Left lung (tissue), 4 donors: ENCODE measurements at regions not wholly inside any gene's neighbourhood (a gene's known extent, or its start where the extent isn't known, plus 50 kb on each side); places are given as distances from the start of the nearest gene placed in this dataset.

ENCODE experiments used
- ATAC-seq: fragments of 200-7000 bp; cut with Tn5 transposase; one replicate; pipeline ENCODE4 v1.9.1; 2020; ENCODE audit warnings: moderate library complexity
- DNase-seq, 4 donors: peaks; one replicate each; pipeline ENCODE4 v3.0.0-alpha.2; 2013 to 2020
- H3K27ac ChIP-seq, 2 donors: fragments of 200-600 bp; sonication (generic) in 1 of 2; one replicate each; pipeline versions ENCODE4 v1.5.0 to v1.8.0; 2020 to 2021
- H3K27me3 ChIP-seq, 2 donors: fragments of 200-600 bp; sonication (generic) in 1 of 2; one replicate each; pipeline versions ENCODE4 v1.5.0 to v1.8.0; 2020 to 2021
- H3K36me3 ChIP-seq, 2 donors: fragments of 200-600 bp; sonication (generic) in 1 of 2; one replicate each; pipeline versions ENCODE4 v1.5.0 to v1.8.0; 2020 to 2021
- H3K4me1 ChIP-seq, 2 donors: fragments of 200-600 bp; one replicate each; pipeline ENCODE4 v1.8.0; 2021
- H3K4me3 ChIP-seq, 2 donors: fragments of 200-600 bp; sonication (generic) in 1 of 2; one replicate each; pipeline versions ENCODE4 v1.5.0 to v1.8.0; 2020 to 2021; ENCODE audit warnings: mild to moderate bottlenecking in 1 of 2
- H3K9me3 ChIP-seq, 2 donors: fragments of 200-600 bp; sonication (generic) in 1 of 2; one replicate each; pipeline versions ENCODE4 v1.5.0 to v1.8.0; 2020 to 2021
- CTCF ChIP-seq, 2 donors: fragments of 200-600 bp; sonication (generic) in 1 of 2; IDR thresholded peaks; one replicate each; pipeline versions ENCODE4 v1.5.0 to v1.8.0; 2021; ENCODE audit warnings: antibody characterized with exemption in 2 of 2
- intact Hi-C, 2 donors: fragments of 100-400 bp; cut with DNase I; formaldehyde crosslinking; loops; one replicate each; pipeline versions ENCODE4 v1.11.2 to v1.14.2; 2022
- donor health status: DM: no; HTN: yes; CAD: no.
- donor health status: DM: no; HTN: no; CAD: no.

GRCh38 chr3:159881828-159882309, 106.8 kb upstream of the IL12A start:
- Histone ChIP-seq H3K4me3 (no peak overlapping the region), H3K27ac (peak overlapping the region in 1 of 2 donors; percentile 3), H3K36me3 (no peaks in the 10 kb centered on the region), H3K27me3 (no peaks in the 10 kb centered on the region), H3K9me3 (no peaks in the 10 kb centered on the region), H3K4me1 (peaks cover 0 to 20% of the 10 kb centered on the region in 2 donors)
- no peak for TF ChIP-seq CTCF (IDR thresholded peaks at IDR 0.05)
- ATAC-seq (no peak), DNase-seq (no peak)
- intact Hi-C loops, result loop anchor here in 1 of 2 donors (5.0 kb wide), 1 partner anchor 125 kb away; no protein-coding TSS in a partner anchor

- H3K36me3 ChIP-seq, result no peaks in the 10 kb centered on the region
- no peak overlapping the region for H3K4me3 ChIP-seq
- intact Hi-C loops, result loop anchor here in 1 of 2 donors (5.0 kb wide), 1 partner anchor 125 kb away; no protein-coding TSS in a partner anchor
- DNase-seq, result no peak
- no peaks in the 10 kb centered on the region for H3K27me3 ChIP-seq
- no peaks in the 10 kb centered on the region for H3K9me3 ChIP-seq
- TF ChIP-seq CTCF (IDR thresholded peaks at IDR 0.05), result no peak
- no peak for ATAC-seq
- H3K4me1 ChIP-seq, result peaks cover 0 to 20% of the 10 kb centered on the region in 2 donors
- H3K27ac ChIP-seq, result peak overlapping the region; percentile 2 to 3
Measured at GRCh38 chr3:159882367-159882766, 106.3 kb upstream of the IL12A start.

- peak overlapping the region; percentile 2 to 3 for H3K27ac ChIP-seq
- ATAC-seq, result peak; percentile 78
- intact Hi-C loops, result loop anchor here in 1 of 2 donors (5.0 kb wide), 1 partner anchor 124 kb away; no protein-coding TSS in a partner anchor
Measured at GRCh38 chr3:159882790-159883779, 105.5 kb upstream of the IL12A start.

GRCh38 chr3:159884661-159885402, 103.8 kb upstream of the IL12A start:
- DNase-seq, result peak in 1 of 4 donors; percentile 41
- TF ChIP-seq CTCF (IDR thresholded peaks at IDR 0.05), result peak; percentile 43 to 45
- H3K27me3 ChIP-seq, result no peaks in the 10 kb centered on the region
- H3K4me3 ChIP-seq, result no peak overlapping the region
- ATAC-seq, result peak; percentile 53
- intact Hi-C loops, result loop anchor here in 1 of 2 donors (5.0 kb wide), 1 partner anchor 122 kb away; no protein-coding TSS in a partner anchor
- H3K27ac ChIP-seq, result no peak overlapping the region
- H3K9me3 ChIP-seq, result no peaks in the 10 kb centered on the region
- no peaks in the 10 kb centered on the region for H3K36me3 ChIP-seq
- peaks cover 0 to 14% of the 10 kb centered on the region in 2 donors for H3K4me1 ChIP-seq

More at GRCh38 chr3:159882790-159883779, 105.5 kb upstream of the IL12A start:
- peak in 1 of 4 donors; percentile 51 for DNase-seq
- Histone ChIP-seq H3K4me1 (peaks cover 0 to 20% of the 10 kb centered on the region in 2 donors), H3K27me3 (no peaks in the 10 kb centered on the region), H3K36me3 (no peaks in the 10 kb centered on the region), H3K4me3 (no peak overlapping the region), H3K9me3 (no peaks in the 10 kb centered on the region)
- TF ChIP-seq CTCF (IDR thresholded peaks at IDR 0.05), result no peak
